Naive thymus-derived CD8-positive, alpha-beta T cell (primary cell): ENCODE measurements at regions not wholly inside any gene's neighbourhood (a gene's known extent, or its start where the extent isn't known, plus 50 kb on each side); places are given as distances from the start of the nearest gene placed in this dataset.
A peak's percentile ranks its signal among the peaks of the same experiment; 100 is the strongest.

ENCODE experiments used
- ATAC-seq, 2 donors: fragments of 150-1000 bp; cut with Tn5 transposase in 1 of 2; sonication (Bioruptor Pico), chemical (Tn5 transposase) in 1 of 2; 1 replicate in 1 of 2; 2 replicates in 1 of 2; pipeline ENCODE4 v1.10.0; 2021; ENCODE audit warnings: mild to moderate bottlenecking in 2 of 2, moderate library complexity in 2 of 2
- POLR2A ChIA-PET: fragments of 350-600 bp; sonication (Branson Sonifier 250); formaldehyde crosslinking; loops from one replicate; lab custom pipeline; 2021; ENCODE audit warnings: antibody characterized with exemption; lab: Charles Lee
- DNase-seq, 10 donors: peaks; one replicate each; pipeline versions ENCODE4 v3.0.0 to v3.0.0-alpha.2; 2020 to 2022
- H3K27ac Mint-ChIP-seq, 10 donors: one replicate each; pipeline ENCODE4 v1.8.0; 2020 to 2022; ENCODE audit warnings: mild to moderate bottlenecking in 10 of 10, mixed read lengths in 10 of 10, moderate library complexity in 4 of 10, inconsistent platforms in 1 of 10
- H3K27me3 Mint-ChIP-seq, 5 donors: one replicate each; pipeline ENCODE4 v1.8.0; 2021 to 2022; ENCODE audit warnings: mixed read lengths in 5 of 5
- H3K36me3 Mint-ChIP-seq, 3 donors: one replicate each; pipeline ENCODE4 v1.8.0; 2020 to 2022; ENCODE audit warnings: mixed read lengths in 3 of 3, mild to moderate bottlenecking in 2 of 3, inconsistent platforms in 1 of 3
- H3K4me1 Mint-ChIP-seq, 4 donors: one replicate each; pipeline ENCODE4 v1.8.0; 2021 to 2022; ENCODE audit warnings: mixed read lengths in 4 of 4
- H3K4me3 Mint-ChIP-seq, 10 donors: one replicate each; pipeline ENCODE4 v1.8.0; 2020 to 2022; ENCODE audit warnings: mild to moderate bottlenecking in 10 of 10, mixed read lengths in 10 of 10, moderate library complexity in 6 of 10, inconsistent platforms in 1 of 10
- H3K9me3 Mint-ChIP-seq, 9 donors: one replicate each; pipeline ENCODE4 v1.8.0; 2020 to 2022; ENCODE audit warnings: mixed read lengths in 9 of 9, mild to moderate bottlenecking in 3 of 9, inconsistent platforms in 1 of 9, moderate library complexity in 1 of 9

- Mint-ChIP-seq H3K27me3 (peaks cover 4 to 43% (median 25%) of the 10 kb centered on the region in 5 donors), H3K9me3 (no peaks in the 10 kb centered on the region), H3K36me3 (no peaks in the 10 kb centered on the region), H3K27ac (no peak overlapping the region), H3K4me1 (peaks cover 4 to 11% (median 6%) of the 10 kb centered on the region in 4 donors), H3K4me3 (no peak overlapping the region)
- ATAC-seq (no peak), DNase-seq (no peak)
- POLR2A ChIA-PET: no interaction called here
Observed at GRCh38 chr9:89923174-89923573, 318.4 kb downstream of the GADD45G start.

DNA sequence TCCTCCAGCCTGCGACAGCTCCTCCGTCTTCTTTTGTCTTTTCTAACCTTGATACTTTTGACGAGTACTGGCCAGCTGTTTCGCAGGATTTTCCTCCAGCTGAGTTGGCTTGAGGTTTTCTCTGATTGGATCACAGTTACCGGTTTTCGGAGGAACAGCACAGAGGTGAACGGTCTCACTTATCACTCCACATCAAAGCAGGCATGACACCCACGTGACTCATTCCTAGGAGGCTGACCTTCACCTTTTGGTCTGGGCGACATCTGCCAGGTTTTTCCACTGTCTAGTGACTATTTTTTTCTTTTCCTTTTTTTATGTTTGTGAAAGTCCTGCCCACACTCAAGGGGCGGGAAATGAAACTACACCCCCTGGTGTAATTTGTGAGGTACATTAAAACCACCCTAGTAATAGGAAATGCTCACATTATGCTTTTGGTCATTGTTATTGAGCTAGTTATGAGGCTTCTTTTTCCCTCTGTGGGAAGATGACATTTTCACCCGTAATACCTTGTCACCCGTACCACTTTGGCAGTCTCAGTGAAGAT, 319.2 kb downstream of the GADD45G start:
- H3K27ac Mint-ChIP-seq: peak overlapping the region in 1 of 10 donors; percentile 20
- no peaks in the 10 kb centered on the region for H3K36me3 Mint-ChIP-seq
- H3K4me3 Mint-ChIP-seq: no peak overlapping the region
- H3K9me3 Mint-ChIP-seq: no peaks in the 10 kb centered on the region
- POLR2A ChIA-PET: no interaction called here
- peaks cover 4 to 39% (median 18%) of the 10 kb centered on the region in 5 donors for H3K27me3 Mint-ChIP-seq
- peaks cover 5 to 11% (median 7%) of the 10 kb centered on the region in 4 donors for H3K4me1 Mint-ChIP-seq
- ATAC-seq (no peak), DNase-seq (peak in 1 of 10 donors; percentile 4)

- no peak overlapping the region for H3K27ac Mint-ChIP-seq
- POLR2A ChIA-PET: no interaction called here
- no peaks in the 10 kb centered on the region for H3K36me3 Mint-ChIP-seq
- H3K9me3 Mint-ChIP-seq: no peaks in the 10 kb centered on the region
- H3K4me3 Mint-ChIP-seq: no peak overlapping the region
- H3K4me1 Mint-ChIP-seq: peaks cover 4 to 10% (median 7%) of the 10 kb centered on the region in 4 donors
- peaks cover 4 to 33% (median 13%) of the 10 kb centered on the region in 5 donors for H3K27me3 Mint-ChIP-seq
- ATAC-seq (no peak), DNase-seq (no peak)
Observed at GRCh38 chr9:89924611-89925010, 319.8 kb downstream of the GADD45G start.

DNA sequence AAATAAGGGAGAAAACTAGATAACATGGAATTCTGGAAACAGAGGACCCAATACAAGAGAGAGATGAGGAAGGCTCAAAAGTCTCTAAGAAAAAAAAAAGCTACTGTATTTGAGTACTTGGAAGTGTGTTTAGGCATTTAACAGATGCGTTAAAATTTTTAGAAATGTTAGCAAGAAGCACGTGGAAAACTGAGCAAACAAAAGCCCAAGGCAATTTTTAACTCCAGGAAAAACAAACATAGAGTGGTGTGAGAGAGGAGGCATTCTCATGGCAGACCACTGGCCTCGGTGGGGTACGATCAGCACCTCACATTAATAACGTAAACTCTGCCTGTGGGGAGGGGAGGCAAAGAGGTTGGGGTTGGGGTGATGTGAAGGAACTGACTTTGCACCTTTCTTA, 321.4 kb downstream of the GADD45G start:
- no peaks in the 10 kb centered on the region for H3K9me3 Mint-ChIP-seq
- H3K27ac Mint-ChIP-seq: no peak overlapping the region
- H3K27me3 Mint-ChIP-seq: peaks cover 0 to 24% (median 5%) of the 10 kb centered on the region in 5 donors
- no peak for DNase-seq
- H3K4me1 Mint-ChIP-seq: peaks cover 12 to 23% (median 19%) of the 10 kb centered on the region in 4 donors
- POLR2A ChIA-PET: no interaction called here
- no peaks in the 10 kb centered on the region for H3K36me3 Mint-ChIP-seq
- H3K4me3 Mint-ChIP-seq: no peak overlapping the region
- ATAC-seq: no peak

DNA sequence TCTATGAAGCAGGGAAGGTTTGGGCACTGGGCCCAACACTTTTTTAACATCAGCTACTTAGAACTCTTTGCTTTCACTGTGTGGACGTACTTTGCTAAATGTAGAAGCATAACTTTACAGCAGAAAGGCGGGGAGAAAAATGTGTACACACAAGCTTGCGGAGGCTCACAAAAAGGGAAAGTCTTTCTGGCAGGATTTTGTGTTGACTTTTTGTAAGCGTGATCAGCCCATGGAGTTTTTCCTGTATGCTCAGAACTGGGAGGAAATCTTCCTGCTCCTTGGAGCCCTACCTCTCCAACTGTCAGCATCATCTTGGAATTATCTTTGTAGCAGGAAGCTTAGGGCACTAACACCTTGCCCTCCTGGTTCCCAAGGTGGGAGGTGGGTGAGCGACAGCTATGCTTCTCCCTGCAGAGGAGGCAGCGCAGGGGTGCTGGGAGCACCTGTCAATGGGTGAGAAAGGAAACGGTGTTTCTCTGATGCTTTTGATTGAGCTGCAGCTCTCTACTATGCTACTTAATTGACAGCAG, 321.9 kb downstream of the GADD45G start:
- peaks cover 12 to 23% (median 20%) of the 10 kb centered on the region in 4 donors for H3K4me1 Mint-ChIP-seq
- POLR2A ChIA-PET: no interaction called here
- DNase-seq (no peak), ATAC-seq (no peak)
- no peak overlapping the region for H3K27ac Mint-ChIP-seq
- no peaks in the 10 kb centered on the region for H3K36me3 Mint-ChIP-seq
- no peaks in the 10 kb centered on the region for H3K9me3 Mint-ChIP-seq
- H3K27me3 Mint-ChIP-seq: peaks cover 0 to 24% (median 5%) of the 10 kb centered on the region in 5 donors
- H3K4me3 Mint-ChIP-seq: no peak overlapping the region

DNA sequence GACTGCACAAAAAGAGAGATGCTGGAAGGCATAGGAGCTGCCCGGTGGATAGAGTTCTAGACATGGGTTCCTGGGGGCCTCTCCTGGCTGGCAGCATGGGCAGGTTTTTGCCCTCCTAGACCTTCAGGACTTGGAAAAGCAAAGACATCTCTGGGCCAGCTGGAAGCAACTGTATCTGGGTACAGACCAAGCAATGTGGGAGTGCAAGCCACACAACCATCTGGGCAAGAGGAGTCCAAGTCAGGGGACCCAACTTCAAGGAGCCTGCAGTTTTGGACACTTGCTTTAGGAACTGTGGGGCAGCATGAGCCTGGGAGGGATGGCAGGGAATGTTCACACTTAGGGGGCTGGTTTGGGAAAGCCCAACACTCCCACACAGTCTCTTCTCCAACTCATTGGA, 323.3 kb downstream of the GADD45G start:
- peak overlapping the region in 1 of 10 donors; percentile 7 for H3K27ac Mint-ChIP-seq
- H3K36me3 Mint-ChIP-seq: no peaks in the 10 kb centered on the region
- DNase-seq (no peak), ATAC-seq (no peak)
- H3K4me3 Mint-ChIP-seq: no peak overlapping the region
- H3K27me3 Mint-ChIP-seq: peaks cover 0 to 12% (median 5%) of the 10 kb centered on the region in 5 donors
- no peaks in the 10 kb centered on the region for H3K9me3 Mint-ChIP-seq
- H3K4me1 Mint-ChIP-seq: peaks cover 12 to 23% (median 19%) of the 10 kb centered on the region in 4 donors
- POLR2A ChIA-PET: no interaction called here

DNA sequence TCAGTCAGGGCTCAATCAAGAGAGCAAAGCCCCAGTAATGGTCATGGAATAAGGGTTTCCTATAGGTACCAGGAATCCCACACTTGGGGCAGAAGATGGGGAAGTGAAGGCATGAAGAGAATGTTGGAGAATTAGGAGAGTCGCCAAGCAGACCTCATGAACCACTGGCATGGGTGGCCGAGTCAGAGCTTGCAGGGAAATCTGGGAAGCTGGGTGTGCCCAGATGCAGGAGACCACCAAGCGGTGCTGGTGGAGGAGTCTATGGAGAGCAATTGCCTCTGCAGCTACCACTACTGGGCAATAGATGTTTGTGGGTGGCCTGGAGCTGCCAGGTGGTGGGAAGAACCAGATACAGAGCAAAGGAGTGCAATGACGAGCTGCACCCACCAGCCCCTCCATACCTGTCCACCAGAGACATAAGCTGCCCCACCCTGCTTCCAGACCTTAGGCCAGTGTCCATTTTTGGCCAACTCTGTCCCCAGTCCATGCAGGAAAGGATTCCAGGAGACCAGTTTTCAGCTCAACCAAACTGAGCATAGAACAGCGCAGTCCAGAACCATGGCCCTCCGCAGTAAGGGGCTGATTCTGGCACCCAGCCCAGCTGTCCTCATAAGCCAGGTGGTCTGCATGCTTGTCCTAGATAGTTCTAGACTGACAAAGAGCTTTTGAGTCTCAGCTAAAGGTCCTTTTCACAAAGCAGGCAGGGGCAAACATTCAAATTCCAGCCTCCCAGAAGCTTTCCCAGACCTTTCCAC, 323.9 kb downstream of the GADD45G start:
- H3K27me3 Mint-ChIP-seq: peaks cover 0 to 7% (median 5%) of the 10 kb centered on the region in 5 donors

GRCh38 chr9:89929315-89929672, 324.5 kb downstream of the GADD45G start:
- H3K27ac Mint-ChIP-seq: no peak overlapping the region
- H3K36me3 Mint-ChIP-seq: no peaks in the 10 kb centered on the region
- POLR2A ChIA-PET: interaction anchor here (0.6 kb wide), 1 partner anchor 327 kb away, joined by 3 read pairs; no protein-coding TSS in a partner anchor
- peaks cover 0 to 5% (median 2%) of the 10 kb centered on the region in 5 donors for H3K27me3 Mint-ChIP-seq
- peaks cover 6 to 23% (median 16%) of the 10 kb centered on the region in 4 donors for H3K4me1 Mint-ChIP-seq
- no peak overlapping the region for H3K4me3 Mint-ChIP-seq
- DNase-seq (no peak), ATAC-seq (no peak)
- no peaks in the 10 kb centered on the region for H3K9me3 Mint-ChIP-seq

More for the DNA sequence above, 323.9 kb downstream of the GADD45G start:
- no peaks in the 10 kb centered on the region for H3K36me3 Mint-ChIP-seq
- DNase-seq (no peak), ATAC-seq (no peak)
- POLR2A ChIA-PET: no interaction called here
- H3K27ac Mint-ChIP-seq: peak overlapping the region in 1 of 10 donors; percentile 7
- H3K4me3 Mint-ChIP-seq: no peak overlapping the region
- H3K9me3 Mint-ChIP-seq: no peaks in the 10 kb centered on the region
- peaks cover 12 to 23% (median 18%) of the 10 kb centered on the region in 4 donors for H3K4me1 Mint-ChIP-seq

- H3K27ac Mint-ChIP-seq: peak overlapping the region in 4 of 10 donors; percentile 50 to 79 (median 62)
- H3K9me3 Mint-ChIP-seq: no peaks in the 10 kb centered on the region
- peak overlapping the region in 1 of 10 donors; percentile 30 for H3K4me3 Mint-ChIP-seq
- peaks cover 6 to 22% (median 16%) of the 10 kb centered on the region in 4 donors for H3K4me1 Mint-ChIP-seq
- peaks cover 0 to 3% (median 2%) of the 10 kb centered on the region in 5 donors for H3K27me3 Mint-ChIP-seq
- no peaks in the 10 kb centered on the region for H3K36me3 Mint-ChIP-seq
- DNase-seq: no peak
- peak in 1 of 2 donors; percentile 74 for ATAC-seq
- POLR2A ChIA-PET: interaction anchor here (0.6 kb wide), 1 partner anchor 327 kb away, joined by 3 read pairs; no protein-coding TSS in a partner anchor
Observed at GRCh38 chr9:89929673-89930480, 325.1 kb downstream of the GADD45G start.

- Mint-ChIP-seq H3K9me3 (no peaks in the 10 kb centered on the region), H3K4me1 (peaks cover 6 to 20% (median 17%) of the 10 kb centered on the region in 4 donors), H3K27ac (no peak overlapping the region), H3K36me3 (no peaks in the 10 kb centered on the region), H3K27me3 (peaks cover 0 to 3% (median 0%) of the 10 kb centered on the region in 5 donors), H3K4me3 (no peak overlapping the region)
- POLR2A ChIA-PET: no interaction called here
- DNase-seq: no peak
- no peak for ATAC-seq
Observed at GRCh38 chr9:89933578-89933977, 328.8 kb downstream of the GADD45G start.

GRCh38 chr9:89935115-89935514, 330.3 kb downstream of the GADD45G start:
- no peak overlapping the region for H3K27ac Mint-ChIP-seq
- H3K4me1 Mint-ChIP-seq: peaks cover 3 to 12% (median 10%) of the 10 kb centered on the region in 4 donors
- DNase-seq (no peak), ATAC-seq (no peak)
- POLR2A ChIA-PET: no interaction called here
- no peaks in the 10 kb centered on the region for H3K36me3 Mint-ChIP-seq
- H3K9me3 Mint-ChIP-seq: no peaks in the 10 kb centered on the region
- H3K27me3 Mint-ChIP-seq: peaks cover 2 to 15% (median 6%) of the 10 kb centered on the region in 5 donors
- H3K4me3 Mint-ChIP-seq: no peak overlapping the region

GRCh38 chr9:89935801-89936200, 331.0 kb downstream of the GADD45G start:
- H3K9me3 Mint-ChIP-seq: no peaks in the 10 kb centered on the region
- DNase-seq (no peak), ATAC-seq (no peak)
- no peaks in the 10 kb centered on the region for H3K36me3 Mint-ChIP-seq
- no peak overlapping the region for H3K27ac Mint-ChIP-seq
- POLR2A ChIA-PET: no interaction called here
- H3K4me1 Mint-ChIP-seq: peaks cover 0 to 7% (median 3%) of the 10 kb centered on the region in 4 donors
- H3K27me3 Mint-ChIP-seq: peaks cover 2 to 15% (median 6%) of the 10 kb centered on the region in 5 donors
- H3K4me3 Mint-ChIP-seq: no peak overlapping the region
